ENCODE measurements at regions not wholly inside any gene's neighbourhood (a gene's known extent, or its start where the extent isn't known, plus 50 kb on each side); places are given as distances from the start of the nearest gene placed in this dataset.

DNA sequence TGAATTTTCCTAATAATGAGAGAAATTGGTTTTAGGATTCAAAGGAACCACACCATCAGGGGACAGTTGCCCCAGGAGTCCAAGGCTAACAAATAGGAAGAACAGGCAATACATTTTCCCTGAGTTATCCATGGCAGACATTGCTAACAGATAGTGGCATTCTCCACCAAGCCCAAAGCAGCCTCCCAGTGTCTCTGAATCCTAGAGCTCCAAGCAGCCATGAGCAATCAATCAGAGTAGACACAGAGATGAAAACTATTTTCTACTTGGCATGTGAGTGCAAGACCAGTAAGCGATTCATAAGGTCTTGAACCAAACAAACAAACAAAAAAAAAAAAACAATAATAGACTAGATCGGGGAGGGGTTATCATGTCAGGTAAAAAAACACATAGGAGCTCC lies 515.7 kb downstream of the MED13L start:
- no peak overlapping the region for H3K4me2 ChIP-seq (ENCODE audit: low read length)
- no TSS peak for BruUV-seq (replicated peaks)
- DNase-seq (ENCODE audit: low read depth, low spot score) (no peak), ATAC-seq (no peak)
- POLR2A ChIA-PET = no interaction called here
- no peak overlapping the region for H3K9ac ChIP-seq (ENCODE audit: low read length)
- H2AFZ ChIP-seq (ENCODE audit: low read depth, low read length, poor library complexity, severe bottlenecking) = no peak overlapping the region
- H3K36me3 ChIP-seq (ENCODE audit: control insufficient read depth in 1 of 2, insufficient read depth in 2 of 2, low read length in 2 of 2) = no peaks in the 10 kb centered on the region
- CTCF ChIA-PET = no interaction called here
- H3K9me2 ChIP-seq (ENCODE audit: insufficient read depth) = no peaks in the 10 kb centered on the region
- no peaks in the 10 kb centered on the region for H3K4me1 ChIP-seq (ENCODE audit: control insufficient read depth in 1 of 2, insufficient read depth in 2 of 2, low read length in 2 of 2)
- H3K4me3 ChIP-seq (replicated peaks in 1 of 2; ENCODE audit: low read depth in 1 of 2, low read length in 2 of 2) = no peak overlapping the region
- TF ChIP-seq, protein P1, sequence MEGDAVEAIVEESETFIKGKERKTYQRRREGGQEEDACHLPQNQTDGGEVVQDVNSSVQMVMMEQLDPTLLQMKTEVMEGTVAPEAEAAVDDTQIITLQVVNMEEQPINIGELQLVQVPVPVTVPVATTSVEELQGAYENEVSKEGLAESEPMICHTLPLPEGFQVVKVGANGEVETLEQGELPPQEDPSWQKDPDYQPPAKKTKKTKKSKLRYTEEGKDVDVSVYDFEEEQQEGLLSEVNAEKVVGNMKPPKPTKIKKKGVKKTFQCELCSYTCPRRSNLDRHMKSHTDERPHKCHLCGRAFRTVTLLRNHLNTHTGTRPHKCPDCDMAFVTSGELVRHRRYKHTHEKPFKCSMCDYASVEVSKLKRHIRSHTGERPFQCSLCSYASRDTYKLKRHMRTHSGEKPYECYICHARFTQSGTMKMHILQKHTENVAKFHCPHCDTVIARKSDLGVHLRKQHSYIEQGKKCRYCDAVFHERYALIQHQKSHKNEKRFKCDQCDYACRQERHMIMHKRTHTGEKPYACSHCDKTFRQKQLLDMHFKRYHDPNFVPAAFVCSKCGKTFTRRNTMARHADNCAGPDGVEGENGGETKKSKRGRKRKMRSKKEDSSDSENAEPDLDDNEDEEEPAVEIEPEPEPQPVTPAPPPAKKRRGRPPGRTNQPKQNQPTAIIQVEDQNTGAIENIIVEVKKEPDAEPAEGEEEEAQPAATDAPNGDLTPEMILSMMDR (IDR thresholded peaks at IDR 0.05 in 2 of 3, conservative IDR thresholded peaks at IDR 0.05 in 1 of 3; ENCODE audit: borderline replicate concordance in 1 of 3, insufficient read depth in 1 of 3, low read depth in 2 of 3, low read length in 2 of 3) = no peak
- TF ChIP-seq RAD21 (IDR thresholded peaks at IDR 0.05; ENCODE audit: low read depth) (no peak), ELF1 (IDR thresholded peaks at IDR 0.05; ENCODE audit: borderline replicate concordance, low read depth) (no peak), EZH2 (IDR thresholded peaks at IDR 0.05) (no peak), SIN3A (IDR thresholded peaks at IDR 0.05; ENCODE audit: low read depth) (no peak), CEBPB (IDR thresholded peaks at IDR 0.05; ENCODE audit: low read depth) (no peak)
- H3K27ac ChIP-seq (ENCODE audit: low read depth, low read length) = no peak overlapping the region
- no peaks in the 10 kb centered on the region for H3K79me2 ChIP-seq (ENCODE audit: insufficient read depth, low read length)
- intact Hi-C loops (cut with micrococcal nuclease) = no loop called here
- RAD21 ChIA-PET (ENCODE audit: low non-redundant PET in 1 of 2, low total read pairs in 2 of 2, uncharacterized antibody in 2 of 2, unreplicated experiment in 2 of 2) = no interaction called here
- peaks cover 27% of the 10 kb centered on the region for H3K27me3 ChIP-seq (ENCODE audit: insufficient read depth, low read length)
- H4K20me1 ChIP-seq (ENCODE audit: insufficient read depth) = no peaks in the 10 kb centered on the region
- H3K9me3 ChIP-seq (ENCODE audit: control insufficient read depth in 1 of 2, insufficient read depth in 1 of 2, low read depth in 1 of 2, low read length in 2 of 2) = no peaks in the 10 kb centered on the region

DNA sequence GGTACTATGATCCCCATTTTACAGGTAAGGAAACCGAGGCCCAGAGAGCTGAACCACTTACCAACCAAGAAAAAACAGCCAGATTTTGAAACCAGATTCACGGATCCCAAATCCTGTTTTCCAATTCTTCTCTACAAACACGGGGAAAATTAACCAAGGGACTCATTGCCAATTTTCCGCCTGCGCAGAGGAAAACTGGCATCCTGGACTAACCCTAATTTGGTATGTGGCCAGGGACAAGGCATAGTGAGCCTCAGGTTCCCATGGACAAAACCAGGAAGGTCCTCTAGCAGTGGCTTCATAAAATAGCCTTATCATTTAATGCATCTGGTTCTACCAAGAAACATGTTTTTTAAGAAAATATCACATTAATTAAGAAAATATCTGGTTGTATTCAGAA lies 517.3 kb downstream of the MED13L start:
- Histone ChIP-seq H3K27me3 (ENCODE audit: insufficient read depth, low read length) (peaks cover 41% of the 10 kb centered on the region), H3K9ac (ENCODE audit: low read length) (no peak overlapping the region), H3K36me3 (ENCODE audit: control insufficient read depth in 1 of 2, insufficient read depth in 2 of 2, low read length in 2 of 2) (no peaks in the 10 kb centered on the region), H3K4me2 (ENCODE audit: low read length) (no peak overlapping the region), H3K9me3 (ENCODE audit: control insufficient read depth in 1 of 2, insufficient read depth in 1 of 2, low read depth in 1 of 2, low read length in 2 of 2) (no peaks in the 10 kb centered on the region), H3K79me2 (ENCODE audit: insufficient read depth, low read length) (no peaks in the 10 kb centered on the region), H3K4me1 (ENCODE audit: control insufficient read depth in 1 of 2, insufficient read depth in 2 of 2, low read length in 2 of 2) (no peaks in the 10 kb centered on the region), H3K27ac (ENCODE audit: low read depth, low read length) (no peak overlapping the region), H2AFZ (ENCODE audit: low read depth, low read length, poor library complexity, severe bottlenecking) (no peak overlapping the region), H3K9me2 (ENCODE audit: insufficient read depth) (no peaks in the 10 kb centered on the region), H4K20me1 (ENCODE audit: insufficient read depth) (no peaks in the 10 kb centered on the region), H3K4me3 (replicated peaks in 1 of 2; ENCODE audit: low read depth in 1 of 2, low read length in 2 of 2) (no peak overlapping the region)
- DNase-seq (ENCODE audit: low read depth, low spot score) (no peak), ATAC-seq (no peak)
- ChIA-PET CTCF (no interaction called here), POLR2A (no interaction called here), RAD21 (ENCODE audit: low non-redundant PET in 1 of 2, low total read pairs in 2 of 2, uncharacterized antibody in 2 of 2, unreplicated experiment in 2 of 2) (no interaction called here)
- BruUV-seq (replicated peaks) = no TSS peak
- intact Hi-C loops (cut with micrococcal nuclease) = no loop called here
- TF ChIP-seq YY1 (IDR thresholded peaks at IDR 0.05; ENCODE audit: extremely low read depth, insufficient replicate concordance, low read depth, low read length) (no peak), TCF7L2 (IDR thresholded peaks at IDR 0.05; ENCODE audit: borderline replicate concordance, extremely low read depth, insufficient read depth, insufficient read length) (no peak), POLR2AphosphoS5 (IDR thresholded peaks at IDR 0.05; ENCODE audit: low read depth, low read length) (no peak), RAD21 (IDR thresholded peaks at IDR 0.05; ENCODE audit: low read depth) (no peak), MAX (IDR thresholded peaks at IDR 0.05) (no peak), EGR1 (IDR thresholded peaks at IDR 0.05; ENCODE audit: low read depth) (no peak), ELF1 (IDR thresholded peaks at IDR 0.05; ENCODE audit: borderline replicate concordance, low read depth) (no peak), SP1 (IDR thresholded peaks at IDR 0.05; ENCODE audit: low read depth) (no peak), ZNF274 (IDR thresholded peaks at IDR 0.05; ENCODE audit: low read depth, low read length) (no peak), POLR2A (IDR thresholded peaks at IDR 0.05; ENCODE audit: borderline replicate concordance, extremely low read depth, insufficient read depth, insufficient read length) (no peak), SIN3A (IDR thresholded peaks at IDR 0.05; ENCODE audit: low read depth) (no peak), ZFX (IDR thresholded peaks at IDR 0.05) (no peak), EZH2phosphoT487 (IDR thresholded peaks at IDR 0.05; ENCODE audit: borderline replicate concordance) (no peak)
- TF ChIP-seq, protein P1 (IDR thresholded peaks at IDR 0.05 in 2 of 3, conservative IDR thresholded peaks at IDR 0.05 in 1 of 3; ENCODE audit: borderline replicate concordance in 1 of 3, insufficient read depth in 1 of 3, low read depth in 2 of 3, low read length in 2 of 3) = no peak

Data from HCT116 (cell line).